Testis (tissue), 2 donors: ENCODE measurements at regions not wholly inside any gene's neighbourhood (a gene's known extent, or its start where the extent isn't known, plus 50 kb on each side); places are given as distances from the start of the nearest gene placed in this dataset.

Source experiments
- DNase-seq: peaks from one replicate; pipeline ENCODE4 v3.0.0-alpha.2; 2019
- H3K27ac ChIP-seq, 2 donors: fragments of 200-600 bp; sonication (generic); one replicate each; pipeline ENCODE4 v1.5.1; 2019
- H3K27me3 ChIP-seq: fragments of 200-600 bp; sonication (generic); one replicate; pipeline ENCODE4 v1.5.1; 2019
- H3K36me3 ChIP-seq: fragments of 200-600 bp; sonication (generic); one replicate; pipeline ENCODE4 v1.5.1; 2017; ENCODE audit warnings: low read depth; ENCODE audit errors: missing control alignments
- H3K4me1 ChIP-seq: fragments of 200-600 bp; sonication (generic); one replicate; pipeline ENCODE4 v1.5.1; 2019
- H3K4me3 ChIP-seq, 2 donors: fragments of 200-600 bp; sonication (generic); one replicate each; pipeline ENCODE4 v1.5.1; 2017 to 2019
- H3K9me3 ChIP-seq: fragments of 200-600 bp; sonication (generic); one replicate; pipeline ENCODE4 v1.5.1; 2017
- POLR2A ChIP-seq: fragments of 450-650 bp; IDR thresholded peaks from one replicate; pipeline ENCODE4 v1.6.1; 2017; ENCODE audit warnings: antibody characterized with exemption, mild to moderate bottlenecking, moderate library complexity
- WGBS, 2 donors: methylation state at CpG; one replicate each; pipeline ENCODE4 v1.1.5; 2018; 5-methylcytosine and 5-hydroxymethylcytosine counted together
- intact Hi-C: fragments of 100-400 bp; cut with DNase I; formaldehyde crosslinking; loops from one replicate; pipeline ENCODE4 v1.15.1; 2023; ENCODE audit warnings: low total_unique reads
- TF ChIP-seq, protein P1 (sequence below), 3 experiments: fragments of 450-650 bp in 2 of 3; fragments of 200-600 bp in 1 of 3; sonication (generic) in 1 of 3; IDR thresholded peaks; one replicate each; pipeline ENCODE4 v1.5.1; 2016 to 2019; ENCODE audit warnings: antibody characterized with exemption in 3 of 3, mild to moderate bottlenecking in 2 of 3, moderate library complexity in 1 of 3

DNA sequence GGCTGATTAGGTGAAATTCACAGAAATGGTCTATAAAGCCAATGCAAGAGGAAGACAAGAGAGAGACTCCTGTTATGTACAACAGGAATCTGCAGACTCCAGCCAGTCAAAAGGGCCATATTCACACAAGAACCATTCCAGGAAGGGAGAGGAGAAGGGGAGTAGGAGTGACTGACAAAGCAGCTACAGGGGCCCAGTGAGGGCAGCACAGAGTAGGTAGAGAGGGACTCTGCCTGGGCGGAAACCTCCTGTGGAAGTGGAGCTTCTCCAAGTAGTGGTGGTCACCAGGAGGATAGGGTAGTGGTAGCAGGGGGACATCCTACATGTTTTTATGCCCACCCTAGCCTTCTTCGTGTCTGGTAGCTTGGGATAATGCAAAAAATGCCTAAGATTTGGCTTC lies 667.3 kb downstream of the ACTL7B start:
- 90 to 92% methylated on average over 2 of the region's 2 CpGs for WGBS, 2 donors
- no peaks in the 10 kb centered on the region for H3K27me3 ChIP-seq
- no peak overlapping the region for H3K4me3 ChIP-seq
- no peaks in the 10 kb centered on the region for H3K4me1 ChIP-seq
- H3K36me3 ChIP-seq, result no peaks in the 10 kb centered on the region
- no peak overlapping the region for H3K27ac ChIP-seq
- no peaks in the 10 kb centered on the region for H3K9me3 ChIP-seq
- intact Hi-C loops, result no loop called here
- no peak for DNase-seq
- no peak for TF ChIP-seq POLR2A
- TF ChIP-seq, protein P1, sequence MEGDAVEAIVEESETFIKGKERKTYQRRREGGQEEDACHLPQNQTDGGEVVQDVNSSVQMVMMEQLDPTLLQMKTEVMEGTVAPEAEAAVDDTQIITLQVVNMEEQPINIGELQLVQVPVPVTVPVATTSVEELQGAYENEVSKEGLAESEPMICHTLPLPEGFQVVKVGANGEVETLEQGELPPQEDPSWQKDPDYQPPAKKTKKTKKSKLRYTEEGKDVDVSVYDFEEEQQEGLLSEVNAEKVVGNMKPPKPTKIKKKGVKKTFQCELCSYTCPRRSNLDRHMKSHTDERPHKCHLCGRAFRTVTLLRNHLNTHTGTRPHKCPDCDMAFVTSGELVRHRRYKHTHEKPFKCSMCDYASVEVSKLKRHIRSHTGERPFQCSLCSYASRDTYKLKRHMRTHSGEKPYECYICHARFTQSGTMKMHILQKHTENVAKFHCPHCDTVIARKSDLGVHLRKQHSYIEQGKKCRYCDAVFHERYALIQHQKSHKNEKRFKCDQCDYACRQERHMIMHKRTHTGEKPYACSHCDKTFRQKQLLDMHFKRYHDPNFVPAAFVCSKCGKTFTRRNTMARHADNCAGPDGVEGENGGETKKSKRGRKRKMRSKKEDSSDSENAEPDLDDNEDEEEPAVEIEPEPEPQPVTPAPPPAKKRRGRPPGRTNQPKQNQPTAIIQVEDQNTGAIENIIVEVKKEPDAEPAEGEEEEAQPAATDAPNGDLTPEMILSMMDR (IDR thresholded peaks at IDR 0.05), result no peak

DNA sequence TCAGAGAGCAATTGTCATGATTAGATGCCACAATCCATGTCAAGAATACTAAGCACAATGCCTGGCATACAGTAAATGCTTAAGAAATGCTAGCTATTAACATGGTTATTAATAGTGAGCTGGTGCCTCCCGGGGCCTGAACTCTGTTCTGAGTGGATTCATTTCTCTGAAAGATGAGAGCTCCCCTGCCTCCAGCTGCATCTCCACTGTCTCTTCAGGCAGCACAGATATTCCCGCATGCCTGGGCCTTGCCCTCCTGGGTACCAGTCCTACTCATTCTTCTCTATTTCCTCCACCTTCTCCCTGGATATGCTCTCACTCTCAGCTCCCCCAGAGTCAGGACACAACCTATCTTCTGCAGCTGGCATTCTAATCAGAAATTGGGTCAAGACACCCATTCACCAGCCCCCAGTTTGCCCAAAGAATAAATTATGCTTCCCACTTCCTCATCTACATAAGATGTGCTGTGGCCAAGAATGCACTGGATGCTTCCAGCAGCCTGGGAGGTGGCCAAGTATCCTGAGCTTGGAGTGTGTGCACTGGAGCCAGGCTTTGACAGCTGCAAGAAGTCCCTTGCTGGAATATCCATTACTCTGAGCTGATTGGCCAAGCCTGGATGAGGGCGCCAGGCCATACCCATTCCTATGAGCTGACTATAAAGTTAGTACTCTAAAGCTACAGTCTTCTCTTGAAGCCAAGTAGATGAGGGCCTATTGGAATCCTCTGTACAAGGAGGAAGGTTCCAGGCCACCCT lies 669.0 kb downstream of the ACTL7B start:
- Histone ChIP-seq H3K4me1 (no peaks in the 10 kb centered on the region), H3K36me3 (no peaks in the 10 kb centered on the region), H3K4me3 (no peak overlapping the region), H3K27me3 (no peaks in the 10 kb centered on the region), H3K27ac (no peak overlapping the region), H3K9me3 (no peaks in the 10 kb centered on the region)
- intact Hi-C loops, result no loop called here
- 75 to 85% methylated on average over 3 of the region's 3 CpGs for WGBS, 2 donors
- DNase-seq, result peak; percentile 66
- TF ChIP-seq, protein P1 (IDR thresholded peaks at IDR 0.05), result no peak
- TF ChIP-seq POLR2A, result no peak

DNA sequence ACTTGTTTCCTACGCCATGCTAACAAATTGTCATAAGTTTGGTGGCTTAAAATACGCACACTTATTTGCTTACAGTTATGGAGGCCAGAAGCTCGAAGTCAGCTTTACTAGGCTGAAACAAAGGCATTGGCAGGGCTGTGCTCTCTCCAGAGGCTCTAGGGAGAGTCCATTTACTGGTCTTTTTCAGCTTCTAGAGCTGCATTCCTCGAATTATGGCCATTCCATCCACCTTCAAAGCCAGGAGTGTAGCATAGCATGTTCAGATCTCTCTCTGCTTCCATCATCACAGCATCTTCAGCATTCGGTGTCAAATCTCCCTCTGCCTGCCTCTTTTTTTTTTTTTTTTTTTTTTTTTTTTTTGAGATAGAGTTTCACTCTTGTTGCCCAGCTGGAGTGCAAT lies 670.2 kb downstream of the ACTL7B start:
- 92 to 94% methylated on average over 5 of the region's 5 CpGs for WGBS, 2 donors
- DNase-seq, result no peak
- TF ChIP-seq, protein P1 (IDR thresholded peaks at IDR 0.05), result no peak
- no peak for TF ChIP-seq POLR2A
- no peaks in the 10 kb centered on the region for H3K27me3 ChIP-seq
- H3K4me3 ChIP-seq, result no peak overlapping the region
- no peaks in the 10 kb centered on the region for H3K4me1 ChIP-seq
- intact Hi-C loops, result no loop called here
- H3K27ac ChIP-seq, result no peak overlapping the region
- H3K9me3 ChIP-seq, result no peaks in the 10 kb centered on the region
- no peaks in the 10 kb centered on the region for H3K36me3 ChIP-seq

DNA sequence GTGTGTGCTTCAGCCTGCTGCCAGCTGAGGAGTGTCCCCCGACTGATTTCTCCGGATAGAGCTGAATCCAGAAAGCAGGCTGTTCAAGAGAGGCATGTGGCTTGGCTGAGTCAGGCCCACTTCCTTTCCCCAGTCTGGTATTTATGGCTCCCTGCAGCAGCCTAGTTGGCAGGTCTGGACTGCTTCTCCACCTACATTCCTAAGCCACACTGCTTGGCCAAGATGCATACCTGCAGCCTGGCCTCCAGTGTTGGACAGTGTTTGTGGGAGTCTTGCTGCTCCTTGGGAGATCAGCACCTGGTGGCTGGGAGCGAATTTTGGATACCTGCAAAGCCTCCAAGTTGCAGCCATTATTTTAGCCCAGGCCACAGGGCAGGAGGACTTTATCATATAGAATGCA lies 670.8 kb downstream of the ACTL7B start:
- DNase-seq, result no peak
- H3K27ac ChIP-seq, result no peak overlapping the region
- no peaks in the 10 kb centered on the region for H3K27me3 ChIP-seq
- no peak overlapping the region for H3K4me3 ChIP-seq
- TF ChIP-seq POLR2A, result no peak
- TF ChIP-seq, protein P1 (IDR thresholded peaks at IDR 0.05), result no peak
- whole genome bisulfite sequencing, 2 donors, result 59 to 78% methylated on average over 3 of the region's 3 CpGs
- no peaks in the 10 kb centered on the region for H3K36me3 ChIP-seq
- H3K4me1 ChIP-seq, result no peaks in the 10 kb centered on the region
- intact Hi-C loops, result no loop called here
- H3K9me3 ChIP-seq, result no peaks in the 10 kb centered on the region

DNA sequence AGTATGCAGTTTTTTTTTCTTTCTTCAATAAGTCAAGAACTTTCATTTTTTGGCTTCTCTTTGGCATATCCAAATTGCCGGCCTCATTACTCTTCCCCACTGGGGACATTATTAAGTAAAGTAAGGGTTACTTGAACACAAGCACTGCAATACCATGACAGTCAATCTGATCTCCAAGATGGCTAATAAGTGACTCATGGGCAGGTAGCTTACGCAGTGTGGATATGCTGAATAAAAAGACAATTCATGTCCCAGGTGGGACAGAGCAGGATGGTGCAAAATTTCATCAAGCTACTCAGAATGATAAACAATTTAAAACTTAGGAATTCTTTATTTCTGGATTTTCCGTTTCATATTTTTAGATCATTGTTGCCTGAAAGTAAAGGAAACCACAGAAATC lies 671.8 kb downstream of the ACTL7B start:
- Histone ChIP-seq H3K27me3 (no peaks in the 10 kb centered on the region), H3K4me3 (no peak overlapping the region), H3K4me1 (no peaks in the 10 kb centered on the region), H3K9me3 (no peaks in the 10 kb centered on the region), H3K36me3 (no peaks in the 10 kb centered on the region), H3K27ac (no peak overlapping the region)
- WGBS, 2 donors, result 93 to 96% methylated on average over 3 of the region's 3 CpGs
- no peak for TF ChIP-seq POLR2A
- TF ChIP-seq, protein P1 (IDR thresholded peaks at IDR 0.05), result no peak
- intact Hi-C loops, result no loop called here
- DNase-seq, result no peak
